NCI-H345 (cell line): ENCODE measurements at regions not wholly inside any gene's neighbourhood (a gene's known extent, or its start where the extent isn't known, plus 50 kb on each side); places are given as distances from the start of the nearest gene placed in this dataset.

Experiments
- DNase-seq: peaks from one replicate; lab custom pipeline; 2025; lab: John Stamatoyannopoulos, UW

DNA sequence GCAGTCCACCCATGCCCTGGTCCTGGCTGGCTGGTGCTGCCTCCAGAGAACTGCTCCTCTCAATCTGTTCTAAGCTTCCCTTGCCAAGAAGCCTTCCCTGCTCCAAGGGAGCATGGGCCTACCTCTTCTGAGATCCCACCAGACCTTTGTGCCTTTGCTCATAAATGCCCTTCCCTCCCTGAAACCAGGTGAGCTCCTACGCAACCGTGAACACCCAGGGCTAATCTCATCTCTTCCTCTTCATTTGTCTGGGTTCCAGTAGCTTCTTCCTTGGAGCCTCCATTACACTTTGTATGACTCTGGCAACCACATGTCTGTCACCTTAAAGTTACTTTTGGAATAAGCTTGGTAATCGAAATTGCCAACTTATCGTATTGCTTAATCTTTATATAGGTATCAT, 270.6 kb downstream of the PBX3 start:
- DNase-seq, result no peak

DNA sequence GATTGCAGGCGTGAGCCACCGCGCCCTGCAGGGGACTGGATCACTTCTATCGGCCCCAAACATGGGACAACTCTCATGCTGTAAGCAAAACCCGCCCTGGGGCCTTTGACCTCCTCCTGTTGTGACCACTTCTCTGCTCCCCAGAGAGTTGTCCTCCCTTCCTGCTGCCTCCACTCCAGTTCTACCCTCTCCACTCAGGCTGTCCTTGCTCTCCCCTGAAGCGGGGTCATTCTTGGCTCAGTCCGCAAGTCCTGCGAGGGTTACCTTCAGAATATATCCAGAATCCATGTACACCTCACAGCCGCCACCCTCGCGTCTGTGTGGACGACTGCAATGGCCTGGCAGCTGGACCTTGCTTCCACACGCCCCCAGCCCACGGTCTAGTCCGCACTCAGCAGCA, 273.7 kb downstream of the PBX3 start:
- no peak for DNase-seq

DNA sequence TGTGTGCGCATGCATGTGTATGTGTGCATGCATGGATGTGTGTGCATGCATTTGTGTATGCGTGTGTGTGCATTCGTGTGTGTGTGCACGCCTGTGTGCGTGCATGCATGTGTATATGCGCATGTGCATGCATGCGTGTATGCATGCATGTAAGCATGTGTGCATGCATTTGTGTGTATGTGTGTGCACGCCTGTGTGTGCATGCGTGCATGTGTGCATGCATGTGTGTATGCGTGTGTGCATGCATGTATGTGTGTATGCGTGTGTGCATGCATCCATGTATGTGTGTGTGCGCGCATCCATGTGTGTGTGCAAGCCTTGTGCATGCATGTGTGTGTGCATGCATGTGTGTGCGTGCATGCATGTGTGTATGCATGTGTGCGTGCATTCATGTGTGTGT, 276.8 kb downstream of the PBX3 start:
- DNase-seq, result no peak

DNA sequence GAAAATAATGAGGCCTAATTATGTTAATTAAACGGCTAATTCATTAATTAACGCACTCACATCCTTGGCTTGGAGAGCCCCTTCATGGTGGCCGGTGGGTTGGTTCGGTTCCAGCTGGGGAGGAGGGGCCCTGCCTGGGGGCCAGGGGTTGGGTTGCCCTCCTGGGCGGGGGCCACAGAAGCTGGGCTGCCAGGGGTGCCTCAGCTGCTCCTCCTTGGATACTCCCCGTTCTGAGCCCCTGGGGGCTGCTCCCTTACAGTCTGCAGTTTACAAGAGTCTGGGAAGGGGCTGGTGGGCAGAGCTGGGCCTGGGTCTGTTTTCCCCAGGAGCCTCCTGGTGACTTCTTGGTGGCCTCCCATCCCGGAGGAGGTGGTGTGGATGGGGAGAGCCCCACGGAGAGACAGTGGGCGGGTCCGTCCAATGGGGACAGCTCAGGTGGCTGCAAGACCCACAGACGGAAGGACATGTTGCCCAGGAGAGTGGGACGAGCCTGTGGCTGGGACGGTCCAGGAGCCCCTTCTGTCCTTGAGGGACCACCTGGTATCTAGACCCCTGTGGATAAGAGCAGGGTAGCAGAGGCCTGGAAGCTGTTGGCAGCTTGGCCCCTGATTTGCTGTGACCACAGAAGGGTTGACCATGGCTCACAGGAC, 277.5 kb downstream of the PBX3 start:
- DNase-seq, result no peak

DNA sequence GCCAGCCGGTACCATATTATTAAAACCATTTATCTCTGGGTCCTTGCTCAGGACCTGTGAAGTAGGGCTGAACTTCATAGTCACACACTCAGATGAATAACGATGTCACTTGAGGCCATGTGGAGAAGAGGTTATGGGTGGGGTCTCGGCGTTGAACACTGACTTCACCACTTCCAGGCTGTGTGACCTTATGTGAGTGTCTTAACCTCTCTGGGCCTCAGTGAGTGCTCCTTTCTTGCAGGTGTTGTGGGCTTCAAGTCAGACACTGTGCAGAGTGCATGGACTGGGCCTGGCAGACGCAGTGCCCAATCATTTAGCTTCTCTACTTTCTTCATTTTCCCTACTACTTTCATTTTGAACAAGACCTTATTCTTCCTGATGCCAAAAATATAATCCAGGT, 278.8 kb downstream of the PBX3 start:
- DNase-seq, result no peak

DNA sequence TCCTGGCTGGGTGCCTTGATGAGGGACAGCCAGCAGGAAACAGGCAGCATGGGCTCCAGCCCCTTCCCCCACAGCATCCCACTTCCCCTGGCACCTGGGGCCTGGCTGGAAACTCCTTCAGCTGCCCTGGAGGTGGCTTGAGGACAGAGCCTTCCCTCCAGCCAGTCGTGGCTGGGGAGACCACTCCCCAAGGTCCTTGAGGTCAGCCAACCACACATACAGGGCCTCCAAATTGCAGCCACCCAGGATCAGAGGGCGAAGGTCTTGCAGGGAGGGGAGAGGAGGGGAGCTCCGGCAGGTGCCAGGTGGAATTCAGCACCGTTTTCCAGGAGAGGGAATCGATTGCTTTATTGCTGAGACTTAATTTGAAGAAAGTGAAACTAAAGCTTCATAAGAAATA, 280.4 kb downstream of the PBX3 start:
- no peak for DNase-seq

DNA sequence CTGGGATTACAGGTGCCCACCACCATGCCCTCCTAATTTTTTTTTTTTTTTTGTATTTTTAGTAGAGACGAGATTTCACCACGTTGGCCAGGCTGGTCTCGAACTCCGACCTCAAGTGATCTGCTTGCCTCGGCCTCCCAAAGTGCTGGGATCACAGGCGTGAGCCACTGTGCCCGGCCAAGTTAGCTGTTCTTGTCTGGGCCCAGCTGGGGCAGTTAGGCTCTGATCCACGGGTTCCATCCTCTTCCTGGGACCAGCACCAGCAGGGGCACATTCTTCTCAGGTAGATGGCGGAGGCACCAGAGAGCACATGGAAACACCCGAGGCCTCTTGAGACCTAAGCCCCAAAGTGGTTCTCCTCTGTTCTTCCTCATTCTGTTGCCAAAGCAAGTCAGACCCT, 281.6 kb downstream of the PBX3 start:
- DNase-seq, result no peak

DNA sequence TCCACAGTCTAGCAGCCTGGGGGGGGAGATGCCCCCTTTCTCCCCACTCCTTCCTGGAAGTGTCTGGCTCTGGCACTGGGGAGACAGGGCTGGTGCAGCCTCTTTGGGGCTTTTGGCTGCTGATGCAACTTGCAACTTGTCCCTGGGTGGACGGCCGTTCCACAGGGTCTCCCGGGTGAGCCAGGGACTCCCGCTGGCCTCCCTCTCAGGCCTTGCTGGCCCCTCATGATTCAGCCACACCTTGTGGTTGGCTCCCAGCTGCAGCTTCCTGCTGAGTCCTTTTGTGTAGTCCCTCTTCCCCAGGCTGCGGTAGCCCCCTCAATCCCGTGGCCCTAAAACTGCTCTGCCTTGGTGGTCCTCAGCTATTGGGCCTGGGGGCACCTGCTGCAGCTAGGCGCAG, 283.5 kb downstream of the PBX3 start:
- DNase-seq, result no peak

DNA sequence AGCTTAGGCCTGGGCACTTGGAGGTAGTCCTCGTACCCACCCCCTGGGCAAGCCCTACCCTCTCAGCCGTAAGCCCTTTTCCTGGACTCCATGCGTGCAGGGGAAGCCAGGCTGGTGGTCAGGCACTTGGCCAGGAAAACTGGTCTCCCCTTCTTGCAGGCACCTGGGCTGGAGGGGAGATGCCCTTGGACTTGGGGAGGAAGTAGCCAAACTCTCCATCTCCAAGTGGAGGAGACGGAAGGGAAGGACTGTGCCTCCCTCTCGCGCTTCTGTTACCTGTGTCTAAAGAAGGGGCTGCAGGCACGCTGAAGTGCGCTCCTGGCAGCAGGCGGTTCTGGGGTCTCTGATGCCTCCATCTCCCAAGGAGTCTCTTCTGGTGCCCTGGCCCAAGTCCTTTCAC, 283.9 kb downstream of the PBX3 start:
- DNase-seq, result no peak

DNA sequence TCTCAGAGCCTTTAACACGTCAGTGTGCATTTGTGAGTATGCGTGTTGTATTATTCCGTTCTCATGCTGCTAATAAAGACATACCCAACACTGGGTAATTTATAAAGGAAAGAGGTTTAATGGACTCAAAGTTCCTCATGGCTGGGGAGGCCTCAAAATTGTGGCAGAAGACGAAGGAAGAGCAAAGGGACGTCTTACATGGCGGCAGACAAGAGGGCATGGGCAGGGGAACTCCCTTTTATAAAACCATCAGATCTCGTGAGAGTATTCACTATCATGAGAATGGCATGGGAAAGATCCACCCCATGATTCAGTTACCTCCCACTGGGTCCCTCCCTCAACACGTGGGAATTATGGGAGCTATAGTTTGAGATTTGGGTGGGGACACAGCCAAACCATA, 285.0 kb downstream of the PBX3 start:
- no peak for DNase-seq

DNA sequence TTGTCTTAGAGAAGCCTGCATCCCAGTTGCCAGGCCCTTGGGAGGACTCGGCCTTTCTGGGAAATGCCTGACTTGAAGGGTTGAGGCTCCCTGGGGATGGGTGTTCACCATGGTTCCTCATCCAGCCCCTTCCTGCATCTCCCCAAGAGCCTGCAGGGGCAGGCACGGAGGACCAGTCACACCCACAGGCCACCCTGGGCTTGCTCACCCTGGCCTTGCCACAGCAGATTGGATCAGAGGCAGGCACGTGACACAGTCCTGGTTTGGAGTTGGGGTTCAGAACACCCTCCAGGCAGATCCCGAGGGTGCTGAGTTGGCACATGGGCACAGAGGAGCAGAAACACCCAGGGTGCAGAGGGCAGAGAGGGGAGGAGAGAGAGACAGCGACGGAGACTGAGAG, 286.1 kb downstream of the PBX3 start:
- DNase-seq, result no peak

DNA sequence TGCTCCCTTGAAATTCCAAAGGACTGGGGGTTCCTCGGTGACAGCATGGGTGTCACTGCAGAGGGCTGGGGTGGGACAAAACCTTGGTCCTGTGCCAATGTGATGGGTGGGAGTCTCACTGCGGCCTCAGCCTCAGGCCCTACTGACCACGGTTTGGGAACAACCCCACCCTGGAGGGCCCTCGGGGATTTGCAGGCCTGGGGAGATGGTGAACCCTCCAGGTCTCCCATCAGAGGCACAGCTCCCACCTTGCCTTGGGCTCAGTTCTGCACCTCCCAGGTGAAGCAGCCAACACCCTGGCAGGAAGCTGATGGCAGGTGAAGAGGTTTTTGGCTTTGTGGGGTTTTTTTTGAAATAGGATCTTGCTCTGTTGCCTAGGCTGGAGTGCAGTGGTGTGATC, 286.8 kb downstream of the PBX3 start:
- no peak for DNase-seq

DNA sequence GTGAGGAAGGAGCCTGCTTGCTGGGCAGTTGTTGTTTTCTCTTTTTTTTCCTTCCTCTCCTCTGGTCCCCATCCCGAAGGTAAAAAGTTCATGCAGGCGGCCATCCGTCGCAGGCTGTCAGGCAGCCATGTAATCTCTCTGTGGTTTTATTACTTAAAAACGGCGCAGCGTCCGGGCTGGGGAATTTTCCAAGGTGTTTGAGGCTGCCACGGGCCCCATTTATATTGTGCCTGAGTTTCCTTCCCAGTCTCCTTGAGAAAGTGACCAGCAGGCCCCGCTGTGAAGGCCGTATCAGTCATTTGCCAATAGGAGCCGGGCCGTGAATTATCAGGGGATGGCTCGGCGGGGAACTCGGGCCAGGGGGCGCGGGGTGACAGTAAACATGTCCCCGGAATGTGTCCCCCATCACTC, 289.7 kb downstream of the PBX3 start:
- no peak for DNase-seq

DNA sequence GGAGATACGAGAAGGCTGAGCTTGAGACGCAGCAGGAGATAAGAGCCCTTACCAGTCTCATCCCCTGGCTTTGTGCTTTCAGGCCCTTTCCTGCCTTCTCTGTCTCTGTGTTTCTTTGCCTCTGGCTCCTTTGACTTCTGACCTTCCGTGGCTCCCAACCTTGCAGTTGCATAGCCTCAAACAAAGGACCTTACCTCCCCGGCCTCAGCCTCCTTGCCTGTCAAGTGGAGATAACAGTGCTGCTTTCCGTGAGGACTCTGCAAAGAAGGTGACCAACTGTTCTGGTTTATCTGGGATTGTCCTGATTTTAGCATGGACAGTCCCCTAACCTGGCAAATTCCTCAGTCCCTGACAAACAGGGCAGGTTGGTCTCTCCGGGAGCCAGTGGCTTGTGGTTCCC, 287.8 kb upstream of the MVB12B start:
- no peak for DNase-seq

DNA sequence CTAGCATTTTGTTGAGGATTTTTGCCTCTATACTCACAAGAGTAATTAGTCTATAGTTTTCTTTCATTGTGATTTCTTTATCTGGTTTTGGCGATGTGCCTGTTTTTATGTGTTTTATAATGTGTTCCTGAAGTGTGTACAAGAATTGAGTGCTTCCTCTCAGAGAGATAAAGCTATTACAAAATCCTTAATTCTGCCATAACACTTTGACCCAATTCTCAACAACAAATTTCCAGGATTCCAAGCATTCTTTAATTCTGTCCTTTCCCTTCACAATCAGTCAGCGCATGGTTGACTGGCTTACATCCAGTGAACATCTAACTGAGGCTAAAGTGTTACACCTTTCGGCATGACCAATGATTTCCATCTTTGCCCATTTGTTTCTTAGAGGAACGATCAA, 282.9 kb upstream of the MVB12B start:
- DNase-seq, result no peak

DNA sequence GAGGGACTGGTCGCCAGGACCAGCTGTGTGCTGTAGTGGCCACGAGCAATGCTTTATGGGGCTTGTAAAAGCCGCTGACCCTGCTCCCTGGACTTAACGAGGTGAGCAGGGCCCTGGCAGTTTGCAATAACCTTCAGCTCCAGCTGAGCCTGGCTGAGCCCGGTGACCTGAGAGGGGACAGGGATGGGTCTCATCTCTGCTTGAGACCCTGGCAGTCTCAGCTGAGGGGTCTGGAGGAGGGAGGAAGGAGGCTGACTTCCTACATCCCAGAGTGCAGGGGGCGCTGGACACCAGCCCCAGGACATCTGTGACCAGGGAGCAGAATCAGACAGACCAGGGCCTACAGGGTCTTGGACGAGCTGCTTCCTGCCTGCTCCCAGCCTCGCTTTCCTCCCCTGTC, 277.5 kb upstream of the MVB12B start:
- no peak for DNase-seq

DNA sequence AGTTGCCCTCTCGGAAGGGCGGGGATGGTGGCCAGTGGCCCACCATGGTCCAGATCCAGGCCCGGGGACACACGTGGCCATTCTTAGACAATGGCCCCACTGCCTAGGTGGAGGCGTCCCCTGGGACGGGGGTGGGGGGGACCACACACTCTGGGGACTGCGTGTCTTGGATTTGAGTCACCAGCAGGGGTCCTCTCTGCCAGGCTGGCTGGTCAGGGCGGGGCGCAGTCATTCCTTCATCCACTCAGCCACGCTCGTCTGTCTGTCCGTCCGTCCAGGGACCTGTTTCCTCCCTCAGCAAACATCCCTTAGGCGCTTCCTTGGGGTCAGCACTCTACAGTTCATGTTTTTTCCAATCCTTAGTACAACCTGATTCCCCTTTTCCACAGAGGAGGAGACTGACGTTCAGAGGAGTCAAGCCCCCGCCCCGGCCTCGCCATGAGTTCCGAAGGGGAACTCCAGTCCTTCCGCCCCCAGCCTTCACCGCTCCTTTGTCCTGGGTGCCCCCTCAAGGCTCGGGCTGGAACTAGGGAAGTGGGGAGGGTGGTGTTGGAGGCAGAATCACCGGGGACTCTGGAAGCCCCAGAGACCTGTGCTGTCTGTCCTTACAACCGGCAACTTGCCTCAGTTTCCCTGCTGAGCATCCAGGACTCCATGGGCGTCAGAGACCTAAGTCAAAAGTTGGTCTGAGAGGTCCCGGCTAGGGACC, 276.6 kb upstream of the MVB12B start:
- DNase-seq, result no peak

DNA sequence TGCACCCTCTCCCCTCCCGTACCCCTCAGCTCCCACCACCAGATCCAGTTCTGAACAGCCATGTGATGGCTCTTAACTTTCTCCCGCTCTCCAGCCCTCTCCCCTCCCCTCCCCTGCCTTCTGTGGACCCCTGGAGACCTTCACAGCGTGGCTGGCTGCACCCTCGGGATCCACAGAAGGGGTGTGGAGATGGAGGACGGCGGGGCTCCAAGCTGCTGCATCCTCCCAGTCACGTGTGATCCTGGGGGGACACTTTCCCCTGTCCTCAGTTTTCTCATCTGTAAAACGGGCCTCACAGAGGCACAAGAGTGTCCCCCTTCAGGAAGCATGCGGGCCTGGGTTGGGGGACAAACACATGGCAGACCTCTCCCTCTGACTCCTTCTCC, 276.0 kb upstream of the MVB12B start:
- no peak for DNase-seq

DNA sequence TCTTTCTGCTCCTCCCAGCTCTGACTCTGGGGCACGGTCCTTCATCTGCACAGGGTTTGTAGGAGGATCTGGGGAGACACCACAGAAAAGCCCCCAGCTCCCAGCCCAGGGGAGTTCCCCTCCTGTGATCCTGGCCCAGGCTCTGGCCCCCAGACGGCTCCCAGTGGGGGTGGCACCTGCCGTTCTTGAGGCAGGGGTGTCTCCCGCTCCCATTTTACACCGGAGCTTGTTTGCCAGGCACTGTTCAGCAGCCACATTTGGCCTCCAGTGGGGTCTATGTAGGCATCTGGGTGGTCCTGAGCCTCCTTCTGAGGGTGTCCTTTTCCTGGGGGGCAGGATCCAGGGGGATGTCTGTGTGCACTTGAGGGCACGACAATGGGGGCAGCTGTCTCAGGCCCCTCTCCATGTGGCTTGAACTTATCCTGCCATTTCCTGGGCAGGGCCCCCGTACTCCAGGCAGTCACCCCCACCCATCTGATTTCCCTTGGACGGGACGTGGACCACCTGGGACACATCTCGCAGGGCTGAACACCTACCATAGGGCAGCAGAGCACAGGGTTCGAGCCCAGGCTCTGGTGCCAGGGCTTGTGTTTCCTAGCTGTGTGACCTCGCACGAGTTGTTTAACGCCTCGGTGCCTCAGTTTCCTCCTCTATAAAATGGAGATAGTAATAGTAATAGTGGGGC, 275.0 kb upstream of the MVB12B start:
- DNase-seq, result no peak

DNA sequence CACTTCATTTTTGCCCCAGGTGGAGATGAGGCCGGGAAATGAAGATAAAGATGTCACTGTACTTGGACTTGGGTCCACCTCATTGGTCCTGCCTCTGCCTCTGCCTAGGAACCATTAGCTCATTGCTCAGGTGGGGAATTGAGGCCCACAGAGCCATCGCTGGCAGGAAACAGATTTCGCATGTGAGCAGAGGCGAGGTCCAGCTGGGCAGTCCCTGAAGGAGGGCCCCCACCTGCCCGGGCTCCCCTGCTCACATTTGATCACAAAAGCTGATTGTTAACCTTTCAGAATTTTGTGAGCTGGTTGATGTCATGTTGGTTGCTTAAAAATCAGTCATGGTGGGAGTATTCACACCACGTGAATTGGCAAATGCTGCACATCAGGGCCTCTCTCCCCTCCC, 273.8 kb upstream of the MVB12B start:
- no peak for DNase-seq

DNA sequence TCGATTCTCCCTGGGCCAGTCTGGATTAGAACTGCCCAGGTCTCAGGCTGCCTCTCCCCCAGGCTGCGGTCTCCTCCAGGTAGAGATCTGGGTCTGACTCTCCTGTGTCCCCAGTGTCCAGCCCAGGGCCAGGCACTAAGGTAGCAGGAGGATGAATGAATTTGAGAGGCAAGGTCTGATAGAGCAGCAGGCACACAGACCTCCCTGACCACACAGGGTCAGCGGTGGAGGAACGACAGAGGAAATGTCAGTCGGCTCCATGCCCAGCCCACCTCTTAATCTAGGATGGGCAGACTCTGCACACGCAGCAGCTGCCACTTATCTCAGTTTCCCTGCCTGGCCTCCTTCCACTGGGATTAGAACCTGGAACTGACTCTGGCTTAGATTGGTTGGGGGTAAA, 272.7 kb upstream of the MVB12B start:
- no peak for DNase-seq

DNA sequence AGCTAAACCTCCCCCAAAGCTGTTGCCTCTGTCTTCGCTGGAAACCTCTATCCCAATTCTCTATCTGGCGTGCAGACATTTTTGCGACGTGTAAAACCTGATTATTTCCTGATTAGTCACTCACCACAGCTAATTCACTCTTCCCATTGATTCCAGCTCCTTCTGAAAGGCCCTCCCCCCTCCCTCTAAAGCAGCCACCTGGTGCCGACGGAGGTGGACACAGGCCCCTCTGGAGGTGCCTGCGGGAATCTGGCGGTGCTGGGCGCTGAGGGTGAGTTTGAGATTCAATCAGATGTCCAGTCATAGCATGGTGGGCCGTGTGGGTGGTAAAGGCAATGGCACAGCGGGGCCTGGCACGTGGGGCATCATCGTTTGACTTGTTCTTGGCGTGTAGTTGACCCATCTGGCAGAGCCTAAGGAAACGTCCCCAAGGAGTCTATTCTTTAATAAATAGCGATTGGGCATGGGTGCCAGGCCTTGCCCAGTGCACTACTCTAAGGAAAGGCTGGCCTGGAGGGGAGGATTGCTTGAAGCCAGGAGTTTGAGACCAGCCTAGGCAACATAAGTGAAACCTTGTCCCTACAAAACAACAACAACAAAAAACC, 271.1 kb upstream of the MVB12B start:
- no peak for DNase-seq

DNA sequence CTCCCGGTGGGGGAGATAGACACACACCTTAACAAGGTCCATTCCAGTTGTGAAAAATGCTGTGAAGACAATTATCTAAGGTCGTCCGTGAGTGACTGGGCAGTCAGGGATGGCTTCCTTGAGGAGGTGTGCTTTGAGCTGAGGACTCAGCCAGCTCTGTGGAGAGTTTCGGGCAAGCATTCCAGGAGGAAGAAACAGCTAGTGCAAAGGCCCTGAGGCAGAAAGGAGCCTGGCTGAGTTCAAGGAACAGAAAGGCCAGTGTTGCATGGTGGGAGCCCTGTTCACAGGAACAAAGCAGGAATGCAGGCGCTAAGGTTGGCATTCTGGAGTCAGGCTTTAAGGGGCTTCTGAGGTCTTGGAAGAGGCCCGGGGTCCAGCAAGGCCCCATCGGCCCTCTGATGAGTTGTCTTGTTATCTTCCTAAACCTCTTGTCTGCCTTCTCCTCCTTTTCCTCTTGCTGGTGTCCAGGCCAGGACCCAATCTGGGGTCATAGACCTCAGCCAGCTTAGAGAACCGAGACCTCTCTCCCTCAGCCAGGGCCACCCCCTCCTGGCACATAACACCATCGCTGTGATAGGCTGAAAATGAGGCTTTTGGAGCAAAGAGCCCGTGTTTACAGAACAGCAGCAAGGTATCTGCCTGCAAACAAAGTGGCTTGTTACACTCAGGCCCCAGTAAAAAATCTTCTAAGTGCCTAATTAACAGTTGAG, 270.2 kb upstream of the MVB12B start:
- no peak for DNase-seq
